ENCODE measurements at regions not wholly inside any gene's neighbourhood (a gene's known extent, or its start where the extent isn't known, plus 50 kb on each side); places are given as distances from the start of the nearest gene placed in this dataset.

- no peak for TF ChIP-seq MZF1 (tag by site-specific recombination; IDR thresholded peaks at IDR 0.05; ENCODE audit: borderline replicate concordance)
- no peak for TF ChIP-seq CTCF (tag by site-specific recombination; IDR thresholded peaks at IDR 0.05)
Measured at GRCh38 chr11:91984033-91984584, 240.5 kb upstream of the FAT3 start.
